ENCODE measurements at regions not wholly inside any gene's neighbourhood (a gene's known extent, or its start where the extent isn't known, plus 50 kb on each side); places are given as distances from the start of the nearest gene placed in this dataset.

DNA sequence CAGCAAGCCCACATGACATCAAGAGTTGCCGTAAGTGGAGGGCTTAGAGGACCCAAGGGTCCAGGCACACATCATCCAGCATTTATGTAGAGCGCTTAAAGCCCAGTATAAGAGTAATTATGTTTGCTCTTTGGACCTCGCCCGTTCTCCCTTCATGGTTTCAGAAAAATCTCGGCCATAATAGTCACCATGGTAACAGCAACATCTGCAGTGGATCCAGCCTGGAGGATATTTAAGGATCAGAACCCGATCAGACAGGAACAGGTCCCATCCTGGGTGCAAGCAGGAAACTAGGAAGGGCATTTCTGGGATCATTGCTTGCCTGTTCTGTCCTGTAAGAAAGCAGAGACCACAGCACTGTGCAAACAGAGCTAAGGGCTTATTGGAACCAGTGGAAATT is 89.9 kb upstream of the KAZN start:
- Histone ChIP-seq H3K36me3 (ENCODE audit: low read length) (no peaks in the 10 kb centered on the region), H3K27ac (ENCODE audit: low read depth, low read length) (no peak overlapping the region), H4K20me1 (ENCODE audit: low read depth, low read length) (no peaks in the 10 kb centered on the region), H3K9me2 (replicated peaks; ENCODE audit: insufficient read depth, low read length) (no peaks in the 10 kb centered on the region), H3K4me2 (ENCODE audit: low read depth, low read length, poor library complexity, severe bottlenecking) (no peak overlapping the region), H3K27me3 (ENCODE audit: low read length) (no peaks in the 10 kb centered on the region), H3K9me3 (ENCODE audit: insufficient read depth, low read length) (no peaks in the 10 kb centered on the region), H3K9ac (ENCODE audit: low read length) (no peak overlapping the region), H3F3A (ENCODE audit: insufficient read depth) (no peaks in the 10 kb centered on the region), H3K79me2 (ENCODE audit: insufficient read depth, low read length) (no peaks in the 10 kb centered on the region), H2AFZ (ENCODE audit: low read depth, low read length, severe bottlenecking) (no peak overlapping the region), H3K4me3 (ENCODE audit: insufficient read depth, low read length, poor library complexity, severe bottlenecking) (no peak overlapping the region)
- no peak for TF ChIP-seq EZH2phosphoT487 (conservative IDR thresholded peaks at IDR 0.05; ENCODE audit: low read length)
- TF ChIP-seq, protein P1, sequence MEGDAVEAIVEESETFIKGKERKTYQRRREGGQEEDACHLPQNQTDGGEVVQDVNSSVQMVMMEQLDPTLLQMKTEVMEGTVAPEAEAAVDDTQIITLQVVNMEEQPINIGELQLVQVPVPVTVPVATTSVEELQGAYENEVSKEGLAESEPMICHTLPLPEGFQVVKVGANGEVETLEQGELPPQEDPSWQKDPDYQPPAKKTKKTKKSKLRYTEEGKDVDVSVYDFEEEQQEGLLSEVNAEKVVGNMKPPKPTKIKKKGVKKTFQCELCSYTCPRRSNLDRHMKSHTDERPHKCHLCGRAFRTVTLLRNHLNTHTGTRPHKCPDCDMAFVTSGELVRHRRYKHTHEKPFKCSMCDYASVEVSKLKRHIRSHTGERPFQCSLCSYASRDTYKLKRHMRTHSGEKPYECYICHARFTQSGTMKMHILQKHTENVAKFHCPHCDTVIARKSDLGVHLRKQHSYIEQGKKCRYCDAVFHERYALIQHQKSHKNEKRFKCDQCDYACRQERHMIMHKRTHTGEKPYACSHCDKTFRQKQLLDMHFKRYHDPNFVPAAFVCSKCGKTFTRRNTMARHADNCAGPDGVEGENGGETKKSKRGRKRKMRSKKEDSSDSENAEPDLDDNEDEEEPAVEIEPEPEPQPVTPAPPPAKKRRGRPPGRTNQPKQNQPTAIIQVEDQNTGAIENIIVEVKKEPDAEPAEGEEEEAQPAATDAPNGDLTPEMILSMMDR (IDR thresholded peaks at IDR 0.05; ENCODE audit: insufficient read depth, low read length, poor library complexity, severe bottlenecking) = no peak

DNA sequence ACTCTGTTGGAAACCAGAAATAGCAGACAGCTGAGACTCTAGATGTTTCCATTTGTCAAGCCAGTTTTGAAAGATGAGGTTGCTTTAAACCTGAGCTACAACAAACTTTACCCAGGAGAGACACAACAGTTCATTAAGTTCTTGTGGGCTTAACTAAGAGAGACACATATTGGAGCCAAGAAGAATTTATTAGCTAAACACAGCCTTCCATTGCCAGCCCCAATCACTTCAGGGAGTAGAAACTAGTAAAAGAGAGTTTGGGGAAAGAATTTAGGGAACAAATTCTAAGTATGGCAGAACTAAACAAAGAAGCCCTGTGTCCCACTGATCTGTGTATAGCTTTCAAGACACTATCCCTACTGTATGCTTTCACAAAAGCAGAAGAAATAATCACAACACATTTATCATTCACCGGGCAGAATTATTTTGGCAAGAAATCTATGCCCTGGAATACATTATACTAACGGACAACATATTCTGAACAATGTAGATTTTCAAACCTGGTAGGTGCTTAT is 87.3 kb upstream of the KAZN start:
- Histone ChIP-seq H3K4me3 (ENCODE audit: insufficient read depth, low read length, poor library complexity, severe bottlenecking) (no peak overlapping the region), H3K36me3 (ENCODE audit: low read length) (no peaks in the 10 kb centered on the region), H3K79me2 (ENCODE audit: insufficient read depth, low read length) (no peaks in the 10 kb centered on the region), H3K27ac (ENCODE audit: low read depth, low read length) (no peak overlapping the region), H3K9me3 (ENCODE audit: insufficient read depth, low read length) (no peaks in the 10 kb centered on the region), H3K9ac (ENCODE audit: low read length) (no peak overlapping the region), H3K27me3 (ENCODE audit: low read length) (no peaks in the 10 kb centered on the region), H3K4me2 (ENCODE audit: low read depth, low read length, poor library complexity, severe bottlenecking) (no peak overlapping the region), H4K20me1 (ENCODE audit: low read depth, low read length) (no peaks in the 10 kb centered on the region), H3F3A (ENCODE audit: insufficient read depth) (no peaks in the 10 kb centered on the region), H3K9me2 (replicated peaks; ENCODE audit: insufficient read depth, low read length) (no peaks in the 10 kb centered on the region), H2AFZ (ENCODE audit: low read depth, low read length, severe bottlenecking) (no peak overlapping the region)
- no peak for TF ChIP-seq EZH2phosphoT487 (conservative IDR thresholded peaks at IDR 0.05; ENCODE audit: low read length)
- TF ChIP-seq, protein P1 (IDR thresholded peaks at IDR 0.05; ENCODE audit: insufficient read depth, low read length, poor library complexity, severe bottlenecking) = no peak

DNA sequence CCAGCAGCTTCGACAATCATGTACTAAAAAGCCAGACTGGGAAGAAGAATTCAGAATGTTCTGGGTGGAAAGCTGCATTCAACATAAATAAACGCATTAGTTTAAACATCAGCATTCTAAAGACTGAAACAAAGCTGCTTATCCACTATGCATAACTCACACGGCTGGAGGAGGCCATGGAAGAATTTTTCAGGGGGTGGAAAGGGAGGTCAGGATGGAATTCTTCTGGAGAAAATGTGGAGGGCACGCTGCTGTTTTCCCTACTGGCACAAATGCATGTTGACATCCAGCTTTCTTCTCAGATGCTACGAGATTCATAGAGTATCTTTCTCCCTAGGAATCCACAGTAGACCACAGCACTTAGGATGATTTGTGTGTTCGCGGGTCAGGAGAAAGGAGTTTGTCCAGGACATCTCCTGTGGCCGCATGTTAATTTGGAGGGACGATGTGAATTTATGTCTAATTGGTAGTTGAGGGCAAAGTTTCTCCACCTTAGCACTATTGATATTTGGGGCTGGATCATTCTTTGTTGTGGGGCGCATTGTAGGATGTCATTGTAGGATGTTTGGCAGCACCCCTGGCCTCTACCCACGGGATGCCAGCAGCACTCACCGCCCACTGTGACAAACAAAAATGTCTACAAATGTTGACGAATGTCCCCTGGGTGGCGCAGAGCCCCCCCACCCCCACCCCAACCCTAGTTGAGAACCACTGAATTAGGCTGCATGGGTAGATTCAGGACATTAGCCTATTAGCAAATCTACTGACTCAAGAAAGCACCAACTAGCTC is 86.5 kb upstream of the KAZN start:
- no peaks in the 10 kb centered on the region for H3K79me2 ChIP-seq (ENCODE audit: insufficient read depth, low read length)
- no peak overlapping the region for H2AFZ ChIP-seq (ENCODE audit: low read depth, low read length, severe bottlenecking)
- H3K27me3 ChIP-seq (ENCODE audit: low read length) = no peaks in the 10 kb centered on the region
- H3K9ac ChIP-seq (ENCODE audit: low read length) = no peak overlapping the region
- H4K20me1 ChIP-seq (ENCODE audit: low read depth, low read length) = no peaks in the 10 kb centered on the region
- H3K36me3 ChIP-seq (ENCODE audit: low read length) = no peaks in the 10 kb centered on the region
- H3K4me3 ChIP-seq (ENCODE audit: insufficient read depth, low read length, poor library complexity, severe bottlenecking) = no peak overlapping the region
- no peak overlapping the region for H3K27ac ChIP-seq (ENCODE audit: low read depth, low read length)
- H3F3A ChIP-seq (ENCODE audit: insufficient read depth) = no peaks in the 10 kb centered on the region
- no peaks in the 10 kb centered on the region for H3K9me2 ChIP-seq (replicated peaks; ENCODE audit: insufficient read depth, low read length)
- H3K4me2 ChIP-seq (ENCODE audit: low read depth, low read length, poor library complexity, severe bottlenecking) = no peak overlapping the region
- TF ChIP-seq EZH2phosphoT487 (conservative IDR thresholded peaks at IDR 0.05; ENCODE audit: low read length) = no peak
- TF ChIP-seq, protein P1 (IDR thresholded peaks at IDR 0.05; ENCODE audit: insufficient read depth, low read length, poor library complexity, severe bottlenecking) = no peak
- H3K9me3 ChIP-seq (ENCODE audit: insufficient read depth, low read length) = no peaks in the 10 kb centered on the region

Data from SU-DHL-6 (cell line).